ENCODE measurements at regions not wholly inside any gene's neighbourhood (a gene's known extent, or its start where the extent isn't known, plus 50 kb on each side); places are given as distances from the start of the nearest gene placed in this dataset.

DNA sequence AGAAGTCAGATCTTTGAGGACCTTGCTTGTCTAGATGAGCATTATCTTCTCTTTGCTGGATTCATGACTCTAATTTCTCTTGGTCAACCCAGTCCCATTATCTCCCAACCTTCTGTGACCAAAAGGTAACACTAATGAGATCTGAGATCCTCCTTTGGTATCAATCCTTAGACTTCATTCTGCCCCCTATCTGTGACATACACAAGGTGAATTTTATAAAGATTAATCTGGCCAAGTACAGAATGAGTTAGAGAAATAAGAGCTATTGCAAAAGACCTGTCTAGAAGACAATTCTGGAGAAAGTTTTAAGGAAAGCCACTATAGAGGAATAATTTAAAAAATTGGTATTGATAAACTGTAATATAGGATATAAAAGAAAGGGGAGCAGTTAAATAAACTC, 113.8 kb upstream of the KCNMB2 start (continued):
- TF ChIP-seq, protein P1, sequence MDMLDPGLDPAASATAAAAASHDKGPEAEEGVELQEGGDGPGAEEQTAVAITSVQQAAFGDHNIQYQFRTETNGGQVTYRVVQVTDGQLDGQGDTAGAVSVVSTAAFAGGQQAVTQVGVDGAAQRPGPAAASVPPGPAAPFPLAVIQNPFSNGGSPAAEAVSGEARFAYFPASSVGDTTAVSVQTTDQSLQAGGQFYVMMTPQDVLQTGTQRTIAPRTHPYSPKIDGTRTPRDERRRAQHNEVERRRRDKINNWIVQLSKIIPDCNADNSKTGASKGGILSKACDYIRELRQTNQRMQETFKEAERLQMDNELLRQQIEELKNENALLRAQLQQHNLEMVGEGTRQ (IDR thresholded peaks at IDR 0.05; ENCODE audit: low read depth, low read length) = no peak
- TF ChIP-seq, protein P1 (CRISPR knock-in tag; IDR thresholded peaks at IDR 0.05; ENCODE audit: borderline replicate concordance) = no peak
- TF ChIP-seq JUNB (CRISPR knock-in tag; IDR thresholded peaks at IDR 0.05; ENCODE audit: borderline replicate concordance) (no peak), MED8 (CRISPR knock-in tag; IDR thresholded peaks at IDR 0.05; ENCODE audit: insufficient replicate concordance) (no peak), YY1 (IDR thresholded peaks at IDR 0.05; ENCODE audit: insufficient read depth, insufficient replicate concordance, low read depth, low read length) (no peak), ZNF260 (CRISPR knock-in tag; IDR thresholded peaks at IDR 0.05; ENCODE audit: borderline replicate concordance, low read depth) (no peak), ZNF569 (CRISPR knock-in tag; IDR thresholded peaks at IDR 0.05; ENCODE audit: borderline replicate concordance) (no peak), DR1 (CRISPR knock-in tag; IDR thresholded peaks at IDR 0.05) (no peak)

DNA sequence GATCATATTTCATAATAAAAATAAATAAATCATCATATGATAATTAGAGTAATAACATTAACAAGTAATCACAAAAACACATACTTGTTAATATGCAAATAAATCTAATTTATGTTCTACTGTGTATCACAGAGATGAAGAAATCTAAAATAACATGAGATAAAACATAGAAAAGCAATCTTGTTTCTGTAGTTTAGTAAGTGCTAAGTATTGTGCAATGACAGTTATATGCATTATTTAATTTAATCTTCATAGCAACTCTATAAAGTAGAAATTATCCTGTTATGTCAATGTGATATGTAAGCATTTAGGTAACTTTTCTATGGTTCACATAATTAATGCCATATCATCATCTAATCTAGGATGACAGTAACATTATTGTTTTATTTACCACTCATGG, 108.2 kb upstream of the KCNMB2 start:
- DNase-seq (ENCODE audit: low spot score) = no peak
- ChIA-PET CTCF (ENCODE audit: low intra/inter-chr PET ratio, low total read pairs) (no interaction called here), POLR2A (no interaction called here)
- no peak overlapping the region for H2AFZ ChIP-seq (ENCODE audit: low read length)
- no peaks in the 10 kb centered on the region for H3K36me3 ChIP-seq (replicated peaks in 1 of 2; ENCODE audit: control insufficient read depth in 1 of 2, insufficient read depth in 2 of 2, low read length in 2 of 2)
- H3K4me2 ChIP-seq (ENCODE audit: low read depth, low read length) = no peak overlapping the region
- no peaks in the 10 kb centered on the region for H4K20me1 ChIP-seq (ENCODE audit: insufficient read depth, low read length)
- no TSS peak for BruUV-seq (replicated peaks)
- TF ChIP-seq HMG20B (CRISPR knock-in tag; conservative IDR thresholded peaks at IDR 0.05) = no peak
- peak; percentile 36; the same call in 1 of the 2 replicates for TF ChIP-seq CEBPB (IDR thresholded peaks at IDR 0.05; ENCODE audit: borderline replicate concordance, low read depth, low read length)
- no peak overlapping the region for H3K27ac ChIP-seq (ENCODE audit: extremely low read length, insufficient read depth, low read length)
- no peak overlapping the region for H3K9ac ChIP-seq (ENCODE audit: insufficient read depth, low read depth, low read length)
- no peaks in the 10 kb centered on the region for H3K79me2 ChIP-seq (ENCODE audit: insufficient read depth, low read length)
- no peaks in the 10 kb centered on the region for H3K27me3 ChIP-seq (ENCODE audit: control insufficient read depth in 1 of 2, insufficient read depth in 2 of 2, low read length in 2 of 2)
- no peak for ATAC-seq
- no peaks in the 10 kb centered on the region for H3K4me1 ChIP-seq (ENCODE audit: insufficient read depth, low read length)
- in situ Hi-C loops (cut with HindIII; ENCODE audit: extremely low pct_ligation_motif_present, low pct_unique_long_range_greater_than_20kb) = loop anchor here (25.0 kb wide), 1 partner anchor 884 kb away; the partner anchor contains the start of gene ZNF639
- intact Hi-C loops (cut with micrococcal nuclease; ENCODE audit: unreplicated experiment) = no loop called here
- no peaks in the 10 kb centered on the region for H3K9me3 ChIP-seq (ENCODE audit: low read length)
- no peak overlapping the region for H3K4me3 ChIP-seq (replicated peaks in 1 of 3; ENCODE audit: insufficient read depth in 1 of 3, low read depth in 2 of 3, low read length in 3 of 3)
- FAIRE-seq = no peak
